Non-pigmented ciliary epithelial cell (primary cell): ENCODE measurements at regions not wholly inside any gene's neighbourhood (a gene's known extent, or its start where the extent isn't known, plus 50 kb on each side); places are given as distances from the start of the nearest gene placed in this dataset.
"Not testable (repeated sequence)": the region's sequence is repeated elsewhere in the genome, so short reads cannot be mapped to it uniquely, and the experiment has no call there.

ENCODE experiments used
- DNase-seq: peaks from one replicate; pipeline ENCODE4 v3.0.0-alpha.2; 2010; ENCODE audit warnings: low read depth

GRCh38 chr11:60592601-60593000 is 77.4 kb downstream of the MS4A13 start:
- no peak for DNase-seq

- DNase-seq, result no peak
Observed at GRCh38 chr11:60594998-60595642, 79.9 kb downstream of the MS4A13 start.

- no peak for DNase-seq
Observed at GRCh38 chr11:60607483-60607882, 91.9 kb upstream of the MS4A8 start.

GRCh38 chr11:60609632-60610031 is 89.8 kb upstream of the MS4A8 start:
- no peak for DNase-seq

GRCh38 chr11:60610702-60611101 is 88.7 kb upstream of the MS4A8 start:
- DNase-seq, result no peak

- no peak for DNase-seq
Observed at GRCh38 chr11:60615497-60615896, 83.9 kb upstream of the MS4A8 start.

- DNase-seq, result not testable (repeated sequence)
Observed at GRCh38 chr11:60621940-60622339, 77.5 kb upstream of the MS4A8 start.

- DNase-seq, result not testable (repeated sequence)
Observed at GRCh38 chr11:60622776-60623175, 76.6 kb upstream of the MS4A8 start.

GRCh38 chr11:60625262-60625661 is 74.2 kb upstream of the MS4A8 start:
- peak; percentile 9 for DNase-seq

GRCh38 chr11:60629399-60629798 is 70.0 kb upstream of the MS4A8 start:
- DNase-seq, result no peak

- DNase-seq, result no peak
Observed at GRCh38 chr11:60631944-60632343, 67.5 kb upstream of the MS4A8 start.

- no peak for DNase-seq
Observed at GRCh38 chr11:60633645-60634044, 65.8 kb upstream of the MS4A8 start.

- DNase-seq, result no peak
Observed at GRCh38 chr11:60634126-60634525, 65.3 kb upstream of the MS4A8 start.

GRCh38 chr11:60641940-60642339 is 57.5 kb upstream of the MS4A8 start:
- no peak for DNase-seq

- DNase-seq, result no peak
Observed at GRCh38 chr11:60647087-60647486, 52.3 kb upstream of the MS4A8 start.
